IMR-90 (cell line): ENCODE measurements at regions not wholly inside any gene's neighbourhood (a gene's known extent, or its start where the extent isn't known, plus 50 kb on each side); places are given as distances from the start of the nearest gene placed in this dataset.

Experiments
- ATAC-seq: fragments of 200-7000 bp; cut with Tn5 transposase; 2 replicates; pipeline ENCODE4 v1.9.1; 2020; ENCODE audit warnings: low read depth, mild to moderate bottlenecking, moderate library complexity
- BruUV-seq: library from RNA; stranded (reverse); fragments of 400-500 nt; replicated peaks from 2 replicates; lab custom pipeline; 2021; lab: Mats Ljungman, UMichigan
- CTCF ChIA-PET: fragments of 300-600 bp; formaldehyde crosslinking; extraction: SDS; loops from one replicate; lab custom pipeline; 2021; ENCODE audit warnings: antibody characterized with exemption; lab: Yijun Ruan, JAX
- POLR2A ChIA-PET: fragments of 300-600 bp; sonication (Branson Sonifier 250); formaldehyde crosslinking; loops from one replicate; lab custom pipeline; 2022; ENCODE audit warnings: antibody characterized with exemption; ENCODE audit not compliant: unreplicated experiment; lab: Charles Lee
- DNase-seq: peaks from one replicate; pipeline ENCODE4 v3.0.0; 2013
- H2AFZ ChIP-seq: replicated peaks from 2 replicates; pipeline ENCODE3; 2013; ENCODE audit warnings: low read length, mild to moderate bottlenecking; ENCODE audit not compliant: poor library complexity
- H2AK5ac ChIP-seq: 2 replicates; pipeline ENCODE4 v1.6.1; 2013; ENCODE audit warnings: low read depth, low read length, inconsistent platforms
- H2AK9ac ChIP-seq: replicated peaks from 2 replicates; pipeline ENCODE3; 2013; ENCODE audit warnings: mild to moderate bottlenecking, low read depth, low read length, moderate library complexity; ENCODE audit not compliant: poor library complexity
- H2BK120ac ChIP-seq: 2 replicates; pipeline ENCODE4 v1.6.1; 2013; ENCODE audit warnings: low read depth, low read length, inconsistent platforms
- H2BK15ac ChIP-seq: 3 replicates; pipeline ENCODE4 v1.6.1; 2013; ENCODE audit warnings: low read depth, low read length, inconsistent platforms
- H2BK20ac ChIP-seq: 2 replicates; pipeline ENCODE4 v1.6.1; 2013; ENCODE audit warnings: low read depth, mild to moderate bottlenecking, inconsistent platforms, low read length, moderate library complexity
- H2BK5ac ChIP-seq: 2 replicates; pipeline ENCODE4 v1.6.1; 2013; ENCODE audit warnings: mild to moderate bottlenecking, low read depth, low read length, inconsistent platforms; ENCODE audit not compliant: poor library complexity, severe bottlenecking
- H3K14ac ChIP-seq: replicated peaks from 2 replicates; pipeline ENCODE4 v1.6.1; 2013; ENCODE audit warnings: low read depth, low read length, inconsistent platforms
- H3K18ac ChIP-seq: 2 replicates; pipeline ENCODE4 v1.6.1; 2013; ENCODE audit warnings: low read depth, low read length, control low read depth
- H3K23ac ChIP-seq: 2 replicates; pipeline ENCODE4 v1.6.1; 2013; ENCODE audit warnings: low read depth, low read length, inconsistent platforms
- H3K27ac ChIP-seq: 2 replicates; pipeline ENCODE4 v1.5.1; 2013; ENCODE audit warnings: mild to moderate bottlenecking, control low read depth, low read length; ENCODE audit not compliant: insufficient read depth
- H3K27me3 ChIP-seq: 2 replicates; pipeline ENCODE4 v1.6.1; 2013; ENCODE audit warnings: low read length; ENCODE audit not compliant: control insufficient read depth, insufficient read depth
- H3K36me3 ChIP-seq: 2 replicates; pipeline ENCODE4 v1.6.1; 2013; ENCODE audit warnings: low read length, mixed read lengths; ENCODE audit not compliant: control insufficient read depth, insufficient read depth
- H3K4ac ChIP-seq: 2 replicates; pipeline ENCODE4 v1.6.1; 2013; ENCODE audit warnings: low read depth, low read length, inconsistent platforms
- H3K4me1 ChIP-seq: 2 replicates; pipeline ENCODE4 v1.6.1; 2013; ENCODE audit warnings: low read length, mixed read lengths; ENCODE audit not compliant: control insufficient read depth, insufficient read depth
- H3K4me2 ChIP-seq: 2 replicates; pipeline ENCODE4 v1.6.1; 2013; ENCODE audit warnings: low read depth, mild to moderate bottlenecking, control low read depth, low read length, moderate library complexity
- H3K4me3 ChIP-seq: 2 replicates; pipeline ENCODE4 v1.5.1; 2013; ENCODE audit warnings: low read depth, mild to moderate bottlenecking, control low read depth, low read length, moderate library complexity; ENCODE audit not compliant: insufficient read depth
- H3K56ac ChIP-seq: 2 replicates; pipeline ENCODE4 v1.6.1; 2013; ENCODE audit warnings: low read length, inconsistent platforms; ENCODE audit not compliant: insufficient read depth; ENCODE audit errors: extremely low read depth
- H3K79me1 ChIP-seq, 2 experiments: 2 replicates each; pipeline ENCODE4 v1.6.1; 2013; ENCODE audit warnings: low read length in 2 of 2, inconsistent platforms in 1 of 2, low read depth in 1 of 2
- H3K9ac ChIP-seq: 2 replicates; pipeline ENCODE4 v1.6.1; 2013; ENCODE audit warnings: low read depth, low read length, control low read depth
- H3K9me1 ChIP-seq: 2 replicates; pipeline ENCODE4 v1.6.1; 2013; ENCODE audit warnings: low read length, inconsistent platforms; ENCODE audit not compliant: insufficient read depth
- H3K9me3 ChIP-seq: 2 replicates; pipeline ENCODE4 v1.6.1; 2013; ENCODE audit warnings: low read length; ENCODE audit not compliant: control insufficient read depth, insufficient read depth
- H4K20me1 ChIP-seq: 2 replicates; pipeline ENCODE4 v1.6.1; 2013; ENCODE audit warnings: low read length, inconsistent platforms; ENCODE audit not compliant: insufficient read depth
- H4K5ac ChIP-seq: 2 replicates; pipeline ENCODE4 v1.6.1; 2013; ENCODE audit warnings: mild to moderate bottlenecking, low read depth, low read length, control low read depth
- H4K8ac ChIP-seq, 2 experiments: 2 replicates each; pipeline ENCODE4 v1.6.1; 2013; ENCODE audit warnings: low read depth in 2 of 2, low read length in 2 of 2, control low read depth in 1 of 2, inconsistent platforms in 1 of 2
- H4K91ac ChIP-seq: 2 replicates; pipeline ENCODE4 v1.6.1; 2013; ENCODE audit warnings: low read depth, low read length, inconsistent platforms; ENCODE audit not compliant: insufficient read depth
- BHLHE40 ChIP-seq: fragments of 150-350 bp; IDR thresholded peaks from 2 replicates; pipeline ENCODE4 v1.6.1; 2016; ENCODE audit warnings: mild to moderate bottlenecking, low read depth, low read length
- CEBPB ChIP-seq: IDR thresholded peaks from 2 replicates; pipeline ENCODE4 v1.6.1; 2012; ENCODE audit warnings: low read depth, low read length, improper control_type of control experiment
- CHD1 ChIP-seq: IDR thresholded peaks from 2 replicates; pipeline ENCODE4 v1.6.1; 2012; ENCODE audit warnings: low read depth, low read length, improper control_type of control experiment
- FOS ChIP-seq: fragments of 150-350 bp; IDR thresholded peaks from 2 replicates; pipeline ENCODE4 v1.6.1; 2016; ENCODE audit warnings: low read depth, low read length
- MAFK ChIP-seq: IDR thresholded peaks from 2 replicates; pipeline ENCODE4 v1.6.1; 2012; ENCODE audit warnings: low read depth, low read length, improper control_type of control experiment
- MAZ ChIP-seq: IDR thresholded peaks from 2 replicates; pipeline ENCODE4 v1.6.1; 2012; ENCODE audit warnings: low read depth, mild to moderate bottlenecking, low read length, improper control_type of control experiment, moderate library complexity, borderline replicate concordance
- MXI1 ChIP-seq: IDR thresholded peaks from 2 replicates; pipeline ENCODE4 v1.6.1; 2012; ENCODE audit warnings: low read depth, mild to moderate bottlenecking, low read length, moderate library complexity, borderline replicate concordance
- NFE2L2 ChIP-seq: fragments of 150-350 bp; IDR thresholded peaks from 2 replicates; pipeline ENCODE4 v1.6.1; 2016; ENCODE audit warnings: low read depth, mild to moderate bottlenecking, low read length
- POLR2A ChIP-seq: IDR thresholded peaks from 2 replicates; pipeline ENCODE4 v1.6.1; 2012; ENCODE audit warnings: mild to moderate bottlenecking, low read depth, low read length
- RAD21 ChIP-seq: IDR thresholded peaks from 2 replicates; pipeline ENCODE4 v1.6.1; 2012; ENCODE audit warnings: low read length, improper control_type of control experiment
- RCOR1 ChIP-seq: IDR thresholded peaks from 2 replicates; pipeline ENCODE4 v1.6.1; 2012; ENCODE audit warnings: mild to moderate bottlenecking, low read length, improper control_type of control experiment; ENCODE audit not compliant: insufficient replicate concordance
- RFX5 ChIP-seq: IDR thresholded peaks from 2 replicates; pipeline ENCODE4 v1.8.0; 2012; ENCODE audit warnings: low read depth, mild to moderate bottlenecking, low read length, moderate library complexity
- SMC3 ChIP-seq: fragments of 150-350 bp; IDR thresholded peaks from 2 replicates; pipeline ENCODE4 v1.6.1; 2016; ENCODE audit warnings: low read depth, mild to moderate bottlenecking, antibody characterized with exemption, low read length, moderate library complexity
- USF2 ChIP-seq: fragments of 150-350 bp; IDR thresholded peaks from 2 replicates; pipeline ENCODE4 v1.6.1; 2017; ENCODE audit warnings: mild to moderate bottlenecking, antibody characterized with exemption, low read length, low read depth
- WGBS, 2 experiments: methylation state at CpG; one replicate each; pipeline versions ENCODE4 v1.1.5 to v1.1.7; 2013; ENCODE audit warnings: missing lambda C conversion rate in 2 of 2; ENCODE audit not compliant: insufficient read length in 1 of 2; ENCODE audit errors: extremely low coverage in 2 of 2; 5-methylcytosine and 5-hydroxymethylcytosine counted together
- dilution Hi-C: fragments of 300-500 bp; cut with HindIII; formaldehyde crosslinking; loops from one replicate; pipeline ENCODE4 v1.14.3; 2018; ENCODE audit warnings: low sequenced_read_pairs; ENCODE audit not compliant: unreplicated experiment
- in situ Hi-C: fragments of 300-500 bp; cut with MboI; formaldehyde crosslinking; loops from 3 replicates; pipeline ENCODE4 v1.14.3; 2019; ENCODE audit warnings: low sequenced_read_pairs, inconsistent platforms, mixed read lengths
- intact Hi-C: fragments of 100-400 bp; cut with micrococcal nuclease; formaldehyde crosslinking; loops from 2 replicates; pipeline ENCODE4 v1.10.0; 2022
- TF ChIP-seq, protein P1 (sequence below): conservative IDR thresholded peaks from 2 replicates; pipeline ENCODE4 v1.5.1; 2012; ENCODE audit warnings: mild to moderate bottlenecking, low read depth, low read length, improper control_type of control experiment
- TF ChIP-seq, protein P2 (sequence below): fragments of 150-350 bp; IDR thresholded peaks from 2 replicates; pipeline ENCODE4 v1.6.1; 2016; ENCODE audit warnings: low read depth, mild to moderate bottlenecking, low read length, moderate library complexity, borderline replicate concordance

- POLR2A ChIA-PET: interaction anchor here (0.5 kb wide), 1 partner anchor 111 kb away, joined by 7 read pairs; no protein-coding TSS in a partner anchor
- Histone ChIP-seq H2BK5ac (no peak overlapping the region), H4K20me1 (no peaks in the 10 kb centered on the region), H2AFZ (no peak overlapping the region), H3K79me1 (no peaks in the 10 kb centered on the region), H3K27me3 (no peaks in the 10 kb centered on the region; the same call in 1 of the 2 replicates), H3K4ac (no peak overlapping the region), H2BK120ac (no peak overlapping the region), H3K56ac (no peak overlapping the region), H3K36me3 (no peaks in the 10 kb centered on the region), H2AK9ac (no peak overlapping the region), H2BK20ac (no peak overlapping the region), H3K18ac (no peak overlapping the region), H3K14ac (no peak overlapping the region), H2BK15ac (no peak overlapping the region), H4K91ac (no peak overlapping the region), H3K9me1 (no peaks in the 10 kb centered on the region), H3K9me3 (no peaks in the 10 kb centered on the region), H3K4me1 (no peaks in the 10 kb centered on the region), H3K23ac (no peak overlapping the region), H4K8ac (no peak overlapping the region), H3K27ac (no peak overlapping the region), H2AK5ac (no peak overlapping the region), H3K9ac (no peak overlapping the region), H4K5ac (no peak overlapping the region), H3K4me2 (no peak overlapping the region), H3K4me3 (no peak overlapping the region)
- dilution Hi-C loops: no loop called here
- ATAC-seq (no peak), DNase-seq (no peak)
- intact Hi-C loops: no loop called here
- CTCF ChIA-PET: interaction anchor here (0.6 to 1.0 kb wide), 2 partner anchors 10 to 12 kb away, joined by 3 to 4 read pairs; no protein-coding TSS in a partner anchor
- WGBS, 2 experiments: no CpG with 5 or more reads among the region's 1 CpG
- no peak for TF ChIP-seq MXI1
- TF ChIP-seq MAFK: no peak
- no peak for TF ChIP-seq NFE2L2
- TF ChIP-seq CEBPB: no peak
- no peak for TF ChIP-seq MAZ
- no peak for TF ChIP-seq FOS
- no peak for TF ChIP-seq RCOR1
- no peak for TF ChIP-seq BHLHE40
- TF ChIP-seq, protein P1, sequence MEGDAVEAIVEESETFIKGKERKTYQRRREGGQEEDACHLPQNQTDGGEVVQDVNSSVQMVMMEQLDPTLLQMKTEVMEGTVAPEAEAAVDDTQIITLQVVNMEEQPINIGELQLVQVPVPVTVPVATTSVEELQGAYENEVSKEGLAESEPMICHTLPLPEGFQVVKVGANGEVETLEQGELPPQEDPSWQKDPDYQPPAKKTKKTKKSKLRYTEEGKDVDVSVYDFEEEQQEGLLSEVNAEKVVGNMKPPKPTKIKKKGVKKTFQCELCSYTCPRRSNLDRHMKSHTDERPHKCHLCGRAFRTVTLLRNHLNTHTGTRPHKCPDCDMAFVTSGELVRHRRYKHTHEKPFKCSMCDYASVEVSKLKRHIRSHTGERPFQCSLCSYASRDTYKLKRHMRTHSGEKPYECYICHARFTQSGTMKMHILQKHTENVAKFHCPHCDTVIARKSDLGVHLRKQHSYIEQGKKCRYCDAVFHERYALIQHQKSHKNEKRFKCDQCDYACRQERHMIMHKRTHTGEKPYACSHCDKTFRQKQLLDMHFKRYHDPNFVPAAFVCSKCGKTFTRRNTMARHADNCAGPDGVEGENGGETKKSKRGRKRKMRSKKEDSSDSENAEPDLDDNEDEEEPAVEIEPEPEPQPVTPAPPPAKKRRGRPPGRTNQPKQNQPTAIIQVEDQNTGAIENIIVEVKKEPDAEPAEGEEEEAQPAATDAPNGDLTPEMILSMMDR: no peak
- TF ChIP-seq RFX5: no peak
- TF ChIP-seq, protein P2, sequence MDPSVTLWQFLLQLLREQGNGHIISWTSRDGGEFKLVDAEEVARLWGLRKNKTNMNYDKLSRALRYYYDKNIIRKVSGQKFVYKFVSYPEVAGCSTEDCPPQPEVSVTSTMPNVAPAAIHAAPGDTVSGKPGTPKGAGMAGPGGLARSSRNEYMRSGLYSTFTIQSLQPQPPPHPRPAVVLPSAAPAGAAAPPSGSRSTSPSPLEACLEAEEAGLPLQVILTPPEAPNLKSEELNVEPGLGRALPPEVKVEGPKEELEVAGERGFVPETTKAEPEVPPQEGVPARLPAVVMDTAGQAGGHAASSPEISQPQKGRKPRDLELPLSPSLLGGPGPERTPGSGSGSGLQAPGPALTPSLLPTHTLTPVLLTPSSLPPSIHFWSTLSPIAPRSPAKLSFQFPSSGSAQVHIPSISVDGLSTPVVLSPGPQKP: no peak
- no peak for TF ChIP-seq CHD1
- TF ChIP-seq RAD21: no peak
- no peak for TF ChIP-seq POLR2A
- no peak for TF ChIP-seq SMC3
- no peak for TF ChIP-seq USF2
- in situ Hi-C loops: no loop called here
- BruUV-seq: no TSS peak
Measured at GRCh38 chr2:144631636-144632035, 111.7 kb upstream of the ZEB2 start.
